ENCODE measurements at regions not wholly inside any gene's neighbourhood (a gene's known extent, or its start where the extent isn't known, plus 50 kb on each side); places are given as distances from the start of the nearest gene placed in this dataset.
A peak's percentile ranks its signal among the peaks of the same experiment; 100 is the strongest.

- peaks cover 0 to 9% (median 0%) of the 10 kb centered on the region in 3 experiments for H3K27me3 ChIP-seq (ENCODE audit: control insufficient read depth in 3 of 3, insufficient read depth in 3 of 3, low read depth in 1 of 3, low read length in 3 of 3)
- H2BK15ac ChIP-seq (ENCODE audit: low read length): no peak overlapping the region
These were observed 542.3 kb downstream of the CD83 start for GRCh38 chr6:14659841-14660240.

GRCh38 chr6:14660806-14661579 lies 543.4 kb downstream of the CD83 start:
- no peak overlapping the region for H3K4me2 ChIP-seq (ENCODE audit: insufficient read depth, low read length, poor library complexity, severe bottlenecking)
- peak overlapping the region; percentile 15 for H3K18ac ChIP-seq (ENCODE audit: low read length)
- no peak overlapping the region for H3K27ac ChIP-seq (replicated peaks; ENCODE audit: low read length)
- no peak overlapping the region for H2BK120ac ChIP-seq (ENCODE audit: low read depth, low read length)
- no peaks in the 10 kb centered on the region for H3K79me1 ChIP-seq (ENCODE audit: low read depth, low read length)
- no peaks in the 10 kb centered on the region for H3K36me3 ChIP-seq (replicated peaks in 1 of 2; ENCODE audit: control insufficient read depth in 2 of 2, insufficient read depth in 2 of 2, low read length in 2 of 2)
- H2BK15ac ChIP-seq (ENCODE audit: low read length): no peak overlapping the region
- peaks cover 0 to 9% (median 0%) of the 10 kb centered on the region in 3 experiments for H3K27me3 ChIP-seq (ENCODE audit: control insufficient read depth in 3 of 3, insufficient read depth in 3 of 3, low read depth in 1 of 3, low read length in 3 of 3)
- no peak overlapping the region for H2BK5ac ChIP-seq (ENCODE audit: low read length)
- H3K9ac ChIP-seq (ENCODE audit: low read depth, low read length, poor library complexity): no peak overlapping the region
- peaks cover 0 to 14% of the 10 kb centered on the region in 2 donors for H3K4me1 ChIP-seq (ENCODE audit: control insufficient read depth in 2 of 2, insufficient read depth in 1 of 2, low read depth in 1 of 2, low read length in 2 of 2)
- no CpG with 5 or more reads among the region's 8 CpGs for whole genome bisulfite sequencing, 2 donors (ENCODE audit: extremely low coverage in 2 of 2, insufficient read length in 2 of 2, insufficient replicate concordance in 1 of 2)
- H2BK12ac ChIP-seq (ENCODE audit: low read length): no peak overlapping the region
- no peak overlapping the region for H3K4ac ChIP-seq (ENCODE audit: low read length)
- no peak overlapping the region for H4K91ac ChIP-seq (ENCODE audit: low read depth, low read length, poor library complexity)
- no peak overlapping the region for H3K14ac ChIP-seq (ENCODE audit: low read length)
- H4K8ac ChIP-seq (ENCODE audit: low read depth, low read length): no peak overlapping the region
- H3K9me3 ChIP-seq (replicated peaks in 1 of 2; ENCODE audit: control insufficient read depth in 2 of 2, insufficient read depth in 1 of 2, low read depth in 1 of 2, low read length in 2 of 2): no peaks in the 10 kb centered on the region
- no peak overlapping the region for H2AFZ ChIP-seq (ENCODE audit: low read length)
- DNase-seq (ENCODE audit: low spot score): no peak
- H2AK5ac ChIP-seq (ENCODE audit: low read depth, low read length): no peak overlapping the region
- H3K23ac ChIP-seq (ENCODE audit: low read depth, low read length, poor library complexity): no peak overlapping the region
- H3K4me3 ChIP-seq (ENCODE audit: low read length in 2 of 2): no peak overlapping the region

More at GRCh38 chr6:14659841-14660240, 542.3 kb downstream of the CD83 start:
- Histone ChIP-seq H3K4me2 (ENCODE audit: insufficient read depth, low read length, poor library complexity, severe bottlenecking) (no peak overlapping the region), H2AK5ac (ENCODE audit: low read depth, low read length) (no peak overlapping the region), H3K4me1 (ENCODE audit: control insufficient read depth in 2 of 2, insufficient read depth in 1 of 2, low read depth in 1 of 2, low read length in 2 of 2) (peaks cover 0 to 14% of the 10 kb centered on the region in 2 donors), H2AFZ (ENCODE audit: low read length) (no peak overlapping the region), H3K9ac (ENCODE audit: low read depth, low read length, poor library complexity) (no peak overlapping the region), H2BK5ac (ENCODE audit: low read length) (no peak overlapping the region), H3K18ac (ENCODE audit: low read length) (no peak overlapping the region), H3K4me3 (ENCODE audit: low read length in 2 of 2) (no peak overlapping the region), H3K27ac (replicated peaks; ENCODE audit: low read length) (no peak overlapping the region), H3K9me3 (replicated peaks in 1 of 2; ENCODE audit: control insufficient read depth in 2 of 2, insufficient read depth in 1 of 2, low read depth in 1 of 2, low read length in 2 of 2) (no peaks in the 10 kb centered on the region), H4K8ac (ENCODE audit: low read depth, low read length) (no peak overlapping the region), H3K36me3 (replicated peaks in 1 of 2; ENCODE audit: control insufficient read depth in 2 of 2, insufficient read depth in 2 of 2, low read length in 2 of 2) (no peaks in the 10 kb centered on the region), H2BK120ac (ENCODE audit: low read depth, low read length) (no peak overlapping the region), H3K23ac (ENCODE audit: low read depth, low read length, poor library complexity) (no peak overlapping the region), H2BK12ac (ENCODE audit: low read length) (no peak overlapping the region), H3K4ac (ENCODE audit: low read length) (no peak overlapping the region), H3K14ac (ENCODE audit: low read length) (no peak overlapping the region), H3K79me1 (ENCODE audit: low read depth, low read length) (no peaks in the 10 kb centered on the region), H4K91ac (ENCODE audit: low read depth, low read length, poor library complexity) (no peak overlapping the region)
- DNase-seq (ENCODE audit: low spot score): no peak

- H2BK15ac ChIP-seq (ENCODE audit: low read length): no peak overlapping the region
- H3K9ac ChIP-seq (ENCODE audit: low read depth, low read length, poor library complexity): no peak overlapping the region
- H3K27ac ChIP-seq (replicated peaks; ENCODE audit: low read length): no peak overlapping the region
- no peak overlapping the region for H3K14ac ChIP-seq (ENCODE audit: low read length)
- H4K8ac ChIP-seq (ENCODE audit: low read depth, low read length): no peak overlapping the region
- no peak overlapping the region for H2AFZ ChIP-seq (ENCODE audit: low read length)
- H2AK5ac ChIP-seq (ENCODE audit: low read depth, low read length): no peak overlapping the region
- no peaks in the 10 kb centered on the region for H3K79me1 ChIP-seq (ENCODE audit: low read depth, low read length)
- H4K91ac ChIP-seq (ENCODE audit: low read depth, low read length, poor library complexity): no peak overlapping the region
- H2BK120ac ChIP-seq (ENCODE audit: low read depth, low read length): no peak overlapping the region
- no CpG with 5 or more reads among the region's 3 CpGs for WGBS, 2 donors (ENCODE audit: extremely low coverage in 2 of 2, insufficient read length in 2 of 2, insufficient replicate concordance in 1 of 2)
- no peak for DNase-seq (ENCODE audit: low spot score)
- no peaks in the 10 kb centered on the region for H3K36me3 ChIP-seq (replicated peaks in 1 of 2; ENCODE audit: control insufficient read depth in 2 of 2, insufficient read depth in 2 of 2, low read length in 2 of 2)
- H2BK5ac ChIP-seq (ENCODE audit: low read length): no peak overlapping the region
- no peak overlapping the region for H3K4ac ChIP-seq (ENCODE audit: low read length)
- no peak overlapping the region for H3K4me3 ChIP-seq (ENCODE audit: low read length in 2 of 2)
- H2BK12ac ChIP-seq (ENCODE audit: low read length): no peak overlapping the region
- no peak overlapping the region for H3K23ac ChIP-seq (ENCODE audit: low read depth, low read length, poor library complexity)
- peaks cover 0 to 14% of the 10 kb centered on the region in 2 donors for H3K4me1 ChIP-seq (ENCODE audit: control insufficient read depth in 2 of 2, insufficient read depth in 1 of 2, low read depth in 1 of 2, low read length in 2 of 2)
- H3K9me3 ChIP-seq (replicated peaks in 1 of 2; ENCODE audit: control insufficient read depth in 2 of 2, insufficient read depth in 1 of 2, low read depth in 1 of 2, low read length in 2 of 2): no peaks in the 10 kb centered on the region
- H3K4me2 ChIP-seq (ENCODE audit: insufficient read depth, low read length, poor library complexity, severe bottlenecking): no peak overlapping the region
- no peak overlapping the region for H3K18ac ChIP-seq (ENCODE audit: low read length)
- H3K27me3 ChIP-seq (ENCODE audit: control insufficient read depth in 3 of 3, insufficient read depth in 3 of 3, low read depth in 1 of 3, low read length in 3 of 3): peaks cover 0 to 9% (median 0%) of the 10 kb centered on the region in 3 experiments
These were observed 544.1 kb downstream of the CD83 start for GRCh38 chr6:14661691-14662090.

- H3K4me3 ChIP-seq (ENCODE audit: low read length in 2 of 2): no peak overlapping the region
- H3K79me1 ChIP-seq (ENCODE audit: low read depth, low read length): no peaks in the 10 kb centered on the region
- no peak overlapping the region for H3K4me2 ChIP-seq (ENCODE audit: insufficient read depth, low read length, poor library complexity, severe bottlenecking)
- H3K14ac ChIP-seq (ENCODE audit: low read length): no peak overlapping the region
- H3K36me3 ChIP-seq (replicated peaks in 1 of 2; ENCODE audit: control insufficient read depth in 2 of 2, insufficient read depth in 2 of 2, low read length in 2 of 2): no peaks in the 10 kb centered on the region
- H3K4ac ChIP-seq (ENCODE audit: low read length): no peak overlapping the region
- no peak overlapping the region for H2AK5ac ChIP-seq (ENCODE audit: low read depth, low read length)
- no peak overlapping the region for H2BK120ac ChIP-seq (ENCODE audit: low read depth, low read length)
- H3K23ac ChIP-seq (ENCODE audit: low read depth, low read length, poor library complexity): no peak overlapping the region
- 100% methylated on average over 1 of the region's 6 CpGs; no CpG with 5 or more reads in 1 of the 2 donors for WGBS, 2 donors (ENCODE audit: extremely low coverage in 2 of 2, insufficient read length in 2 of 2, insufficient replicate concordance in 1 of 2)
- no peak overlapping the region for H3K9ac ChIP-seq (ENCODE audit: low read depth, low read length, poor library complexity)
- H3K27ac ChIP-seq (replicated peaks; ENCODE audit: low read length): no peak overlapping the region
- H2AFZ ChIP-seq (ENCODE audit: low read length): peak overlapping the region; percentile 12
- H2BK5ac ChIP-seq (ENCODE audit: low read length): no peak overlapping the region
- peaks cover 0 to 12% of the 10 kb centered on the region in 2 donors for H3K4me1 ChIP-seq (ENCODE audit: control insufficient read depth in 2 of 2, insufficient read depth in 1 of 2, low read depth in 1 of 2, low read length in 2 of 2)
- no peak overlapping the region for H4K91ac ChIP-seq (ENCODE audit: low read depth, low read length, poor library complexity)
- no peak overlapping the region for H2BK12ac ChIP-seq (ENCODE audit: low read length)
- H3K27me3 ChIP-seq (ENCODE audit: control insufficient read depth in 3 of 3, insufficient read depth in 3 of 3, low read depth in 1 of 3, low read length in 3 of 3): peaks cover 0 to 12% (median 0%) of the 10 kb centered on the region in 3 experiments
- no peak overlapping the region for H2BK15ac ChIP-seq (ENCODE audit: low read length)
- no peak overlapping the region for H4K8ac ChIP-seq (ENCODE audit: low read depth, low read length)
- H3K9me3 ChIP-seq (replicated peaks in 1 of 2; ENCODE audit: control insufficient read depth in 2 of 2, insufficient read depth in 1 of 2, low read depth in 1 of 2, low read length in 2 of 2): no peaks in the 10 kb centered on the region
- no peak for DNase-seq (ENCODE audit: low spot score)
- peak overlapping the region; percentile 54 for H3K18ac ChIP-seq (ENCODE audit: low read length)
These were observed 546.6 kb downstream of the CD83 start for GRCh38 chr6:14664112-14664601.
